Left ventricle myocardium superior (tissue), 1 donor: ENCODE measurements at regions not wholly inside any gene's neighbourhood (a gene's known extent, or its start where the extent isn't known, plus 50 kb on each side); places are given as distances from the start of the nearest gene placed in this dataset.
"Not testable (repeated sequence)": the region's sequence is repeated elsewhere in the genome, so short reads cannot be mapped to it uniquely, and the experiment has no call there.

Experiments used
- ATAC-seq: fragments of 200-7000 bp; cut with Tn5 transposase; one replicate; pipeline ENCODE4 v1.9.1; 2020; ENCODE audit warnings: mild to moderate bottlenecking, moderate library complexity
- DNase-seq: peaks from one replicate; pipeline ENCODE4 v3.0.0-alpha.2; 2020
- intact Hi-C: fragments of 100-400 bp; cut with micrococcal nuclease; formaldehyde crosslinking; loops from one replicate; pipeline ENCODE4 v1.11.0; 2022
- donor health status: DM: no; HTN: yes; CAD: no; lungs with severe emphysema.

DNA sequence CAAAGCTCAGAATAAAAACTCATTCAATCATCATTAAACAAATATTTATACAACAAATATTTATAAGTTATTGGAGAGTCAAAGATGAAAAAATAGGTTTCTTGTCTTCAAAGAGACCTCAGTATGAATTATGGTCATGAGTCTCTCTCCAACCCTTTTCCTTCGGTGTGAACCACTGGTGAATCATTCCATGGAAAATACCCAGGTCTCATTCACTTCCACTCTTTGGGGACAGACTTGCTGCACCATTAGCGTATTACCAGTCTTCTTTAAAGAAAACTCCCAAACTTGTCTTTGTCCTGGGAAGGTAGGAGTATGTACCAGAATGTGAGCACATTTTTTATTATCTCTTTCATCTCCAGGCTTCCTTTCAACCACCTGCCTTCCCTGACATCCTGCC lies 257.4 kb upstream of the RBMS1 start:
- no peak for DNase-seq
- ATAC-seq = no peak
- intact Hi-C loops = no loop called here

DNA sequence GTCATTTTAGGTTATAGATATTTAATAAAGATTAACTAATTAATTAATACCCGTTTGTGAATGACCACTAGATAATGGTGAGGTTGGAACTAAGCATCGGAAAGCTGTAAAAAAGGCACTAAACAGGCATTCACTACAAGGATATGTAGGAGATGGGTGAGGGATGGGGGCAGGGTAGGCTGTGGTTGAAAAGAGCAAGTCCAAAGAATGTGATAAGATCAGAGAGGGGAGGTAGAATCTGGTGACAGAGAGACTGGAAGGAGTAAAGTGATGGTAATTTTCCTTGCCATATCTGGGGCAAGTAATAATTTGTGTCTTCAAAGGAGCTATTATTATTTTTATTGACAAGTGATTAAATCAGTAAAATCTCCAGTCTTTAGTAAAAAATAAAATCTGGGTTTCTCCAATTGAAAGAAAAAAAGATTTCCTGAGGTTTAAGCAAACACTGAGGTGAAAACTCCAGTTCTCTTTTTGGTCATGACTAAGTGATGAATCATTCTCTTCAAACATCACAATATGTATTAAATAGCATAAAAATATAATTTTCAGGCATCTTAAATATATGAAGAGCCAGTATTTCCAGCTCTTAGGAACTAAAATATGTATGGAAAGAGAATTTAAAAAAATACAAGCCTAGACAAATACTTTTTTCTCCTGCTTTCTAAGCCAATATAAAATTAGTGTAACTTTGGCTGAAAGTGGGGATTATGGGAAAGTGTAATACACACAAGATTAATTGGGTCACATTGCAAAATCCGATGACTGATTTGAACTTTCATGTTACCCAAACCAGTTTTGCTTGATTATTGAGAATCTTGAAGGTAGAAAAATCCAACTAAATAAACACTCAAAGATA lies 259.1 kb upstream of the RBMS1 start:
- no peak for ATAC-seq
- intact Hi-C loops = no loop called here
- no peak for DNase-seq

GRCh38 chr2:160753331-160753654 lies 259.7 kb upstream of the RBMS1 start:
- intact Hi-C loops = no loop called here
- ATAC-seq (no peak), DNase-seq (no peak)

GRCh38 chr2:160753960-160754359 lies 260.4 kb upstream of the RBMS1 start:
- DNase-seq = no peak
- no peak for ATAC-seq
- intact Hi-C loops = no loop called here

GRCh38 chr2:160756481-160756880 lies 262.9 kb upstream of the RBMS1 start:
- no peak for ATAC-seq
- no peak for DNase-seq
- intact Hi-C loops = no loop called here

- intact Hi-C loops, DNase-seq, ATAC-seq: not testable (repeated sequence)
These were observed 269.0 kb upstream of the RBMS1 start for GRCh38 chr2:160762493-160763128.

GRCh38 chr2:160783474-160783873 lies 289.9 kb upstream of the RBMS1 start:
- ATAC-seq = no peak
- intact Hi-C loops = no loop called here
- DNase-seq = no peak

DNA sequence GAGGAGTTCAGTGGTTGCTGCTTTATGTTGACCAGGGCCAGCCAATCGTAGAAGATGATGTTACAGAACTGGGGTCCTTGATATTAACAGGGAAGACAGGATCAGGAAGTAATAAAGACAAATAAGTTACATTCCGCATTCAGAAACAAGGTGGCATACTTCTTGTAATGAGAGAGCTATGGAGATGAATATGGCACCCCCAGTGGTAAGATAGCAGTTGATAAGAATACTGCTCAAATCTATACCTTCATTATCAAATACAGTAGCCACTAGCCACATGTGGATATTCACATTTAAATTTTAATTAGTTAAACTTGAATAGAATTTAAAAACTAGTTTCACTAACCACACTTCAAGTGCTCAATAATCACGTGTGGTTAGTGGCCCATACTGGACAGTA lies 290.4 kb upstream of the RBMS1 start:
- no peak for DNase-seq
- ATAC-seq = no peak
- intact Hi-C loops = no loop called here

DNA sequence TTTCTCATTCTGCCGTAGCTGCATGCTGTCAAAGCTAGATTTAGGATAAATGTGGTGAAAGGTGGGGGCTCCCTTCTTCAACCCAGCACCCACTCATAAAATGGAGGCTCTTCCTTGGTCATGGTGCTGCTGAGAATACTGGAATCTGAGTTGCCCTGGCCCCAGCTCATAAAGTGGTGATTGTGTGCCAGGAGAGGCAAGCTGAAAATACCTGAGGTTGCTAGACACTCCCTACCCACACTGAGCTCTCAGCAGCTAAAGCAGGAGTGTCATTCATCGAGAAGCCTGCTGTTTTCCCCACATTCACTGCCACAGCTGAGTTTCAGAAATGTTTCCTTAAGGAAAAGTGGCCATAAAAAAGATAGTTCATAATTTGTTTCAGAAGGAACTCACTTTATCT lies 297.1 kb upstream of the RBMS1 start:
- ATAC-seq (no peak), DNase-seq (no peak)
- intact Hi-C loops = no loop called here

GRCh38 chr2:160791884-160792283 lies 298.3 kb upstream of the RBMS1 start:
- intact Hi-C loops = no loop called here
- ATAC-seq = no peak

GRCh38 chr2:160792837-160793236 lies 299.2 kb upstream of the RBMS1 start:
- ATAC-seq = no peak
- intact Hi-C loops = no loop called here
- no peak for DNase-seq

More at GRCh38 chr2:160791884-160792283, 298.3 kb upstream of the RBMS1 start:
- DNase-seq = no peak

- ATAC-seq = no peak
- intact Hi-C loops = no loop called here
- no peak for DNase-seq
These were observed 301.3 kb upstream of the RBMS1 start for GRCh38 chr2:160794926-160795325.

DNA sequence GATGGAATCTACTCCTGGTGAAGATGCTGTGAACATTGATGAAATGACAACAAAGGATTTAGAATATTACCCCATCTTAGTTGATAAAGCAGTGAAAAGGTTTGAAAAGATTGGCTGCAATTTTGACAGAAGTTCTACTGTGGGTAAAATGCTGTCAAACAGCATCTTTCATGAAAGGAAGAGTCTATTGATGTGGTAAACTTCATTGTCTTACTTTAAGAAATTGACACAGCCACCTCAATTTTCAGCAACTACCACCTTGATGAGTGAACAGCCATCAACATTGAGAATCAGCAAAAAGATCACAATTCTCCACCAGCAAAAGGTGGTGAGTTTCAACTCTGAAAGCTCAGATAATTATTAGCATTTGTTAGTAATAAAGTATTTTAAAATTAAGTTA lies 310.3 kb upstream of the RBMS1 start:
- ATAC-seq (no peak), DNase-seq (no peak)
- intact Hi-C loops = no loop called here

DNA sequence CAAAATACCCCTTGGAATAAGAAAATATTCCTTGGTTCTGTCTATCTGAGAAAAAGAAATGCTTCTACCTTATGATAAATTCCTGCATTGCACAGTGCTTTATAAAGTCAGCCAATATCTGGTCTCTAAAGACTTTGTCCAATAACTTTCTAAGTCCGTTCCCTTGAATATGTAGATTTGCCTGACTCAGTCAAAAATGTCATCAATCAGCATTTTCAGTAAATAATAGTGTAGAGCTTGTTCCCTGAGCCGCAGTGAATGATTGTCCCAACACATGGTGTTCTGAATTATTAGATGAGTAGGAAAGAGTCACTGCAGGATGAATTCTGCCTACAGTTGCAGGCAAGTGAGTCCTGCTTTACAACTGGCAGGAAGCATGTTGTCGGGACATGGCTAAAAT lies 316.8 kb upstream of the RBMS1 start:
- DNase-seq (no peak), ATAC-seq (no peak)
- intact Hi-C loops = no loop called here

DNA sequence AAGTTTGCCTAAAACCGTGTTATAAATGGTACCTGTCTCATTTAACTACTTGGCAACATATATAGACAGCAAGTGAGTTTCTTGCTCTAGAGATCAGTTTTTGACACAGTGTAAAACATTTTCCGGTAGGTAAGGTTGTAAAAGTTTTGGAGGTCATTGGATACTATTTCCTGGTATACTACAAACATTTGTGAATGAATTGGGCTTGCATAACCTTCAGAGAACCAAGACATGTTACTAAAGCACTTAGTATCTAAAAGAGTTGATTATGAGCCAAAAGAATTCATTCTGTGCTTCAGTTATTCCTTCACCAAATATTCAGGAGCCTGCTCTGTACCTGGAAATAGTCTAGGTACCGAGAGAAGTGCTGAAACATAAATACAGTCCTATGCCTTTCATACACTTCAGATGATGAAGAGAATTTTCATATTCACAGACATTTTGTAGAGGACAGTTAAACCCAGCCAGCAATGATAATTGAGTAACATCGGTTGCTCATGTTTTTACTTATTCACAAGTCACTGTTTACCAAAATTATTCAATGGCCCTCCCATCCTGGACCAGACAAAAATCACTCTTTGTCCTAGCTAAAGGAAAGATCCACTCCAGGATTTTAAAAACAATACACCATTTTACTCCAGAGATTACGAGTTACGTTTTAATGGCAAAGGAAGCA lies 319.4 kb upstream of the RBMS1 start:
- intact Hi-C loops = no loop called here
- DNase-seq = no peak
- ATAC-seq = peak; percentile 45

DNA sequence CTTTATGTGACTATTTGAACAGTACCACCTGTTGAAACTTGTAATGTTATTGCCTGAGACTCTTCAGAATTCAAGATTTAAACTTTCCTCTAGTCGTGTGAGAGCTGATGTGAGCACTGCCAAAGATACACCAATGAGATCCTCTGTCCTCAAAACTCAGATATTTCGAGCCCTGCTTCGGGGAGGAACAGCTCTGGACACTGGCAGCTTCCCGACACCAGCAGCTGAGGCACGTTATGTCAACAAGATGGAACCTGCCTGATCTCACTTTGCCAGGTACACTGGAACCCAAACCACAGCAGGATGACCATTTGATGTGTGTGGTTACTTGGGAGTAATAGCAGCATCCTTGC lies 319.9 kb upstream of the RBMS1 start:
- peak; percentile 55 for ATAC-seq
- DNase-seq = peak; percentile 15
- intact Hi-C loops = no loop called here

GRCh38 chr2:160816916-160817499 lies 323.4 kb upstream of the RBMS1 start:
- intact Hi-C loops = no loop called here
- DNase-seq = no peak
- no peak for ATAC-seq

DNA sequence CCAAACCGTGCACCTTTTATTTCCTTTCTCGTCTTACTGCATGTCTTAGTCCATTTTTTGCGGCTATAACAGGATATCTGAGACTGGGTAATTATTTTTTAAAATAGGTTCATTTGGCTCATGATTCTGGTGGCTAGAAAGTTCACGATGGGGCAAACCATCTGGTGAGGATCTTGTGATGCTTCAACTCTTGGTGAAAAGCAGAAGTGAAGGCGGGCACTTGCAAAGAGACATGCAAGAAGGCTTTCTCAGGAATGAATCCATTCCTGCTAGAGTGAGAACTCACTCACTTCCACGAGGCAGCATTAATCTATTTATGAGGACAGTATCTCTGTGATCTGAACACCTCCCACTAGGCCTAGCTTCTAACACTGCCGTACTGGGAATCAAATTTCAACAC lies 327.1 kb upstream of the RBMS1 start:
- intact Hi-C loops = no loop called here
- no peak for DNase-seq

GRCh38 chr2:160822006-160822405 lies 328.4 kb upstream of the RBMS1 start:
- DNase-seq (no peak), ATAC-seq (no peak)
- intact Hi-C loops = no loop called here

More for the DNA sequence above, 327.1 kb upstream of the RBMS1 start:
- no peak for ATAC-seq

- no peak for DNase-seq
- intact Hi-C loops = no loop called here
- no peak for ATAC-seq
These were observed 331.8 kb upstream of the RBMS1 start for GRCh38 chr2:160825433-160825832.
